ENCODE measurements at regions not wholly inside any gene's neighbourhood (a gene's known extent, or its start where the extent isn't known, plus 50 kb on each side); places are given as distances from the start of the nearest gene placed in this dataset.

- in situ Hi-C loops (cut with MboI; ENCODE audit: low sequenced_read_pairs, unreplicated experiment), result no loop called here
- no peak for TF ChIP-seq CTCF (IDR thresholded peaks at IDR 0.05; ENCODE audit: borderline replicate concordance, control extremely low read depth, extremely low read depth, insufficient read depth, missing control alignments)
- DNase-seq (ENCODE audit: low spot score), result peak; percentile 45
Measured at GRCh38 chr2:111239107-111239506, 118.4 kb downstream of the BCL2L11 start.

GRCh38 chr2:111239581-111240249, 119.0 kb downstream of the BCL2L11 start:
- in situ Hi-C loops (cut with MboI; ENCODE audit: low sequenced_read_pairs, unreplicated experiment), result no loop called here

GRCh38 chr2:111243295-111243694, 122.6 kb downstream of the BCL2L11 start:
- in situ Hi-C loops (cut with MboI; ENCODE audit: low sequenced_read_pairs, unreplicated experiment), result no loop called here
- no peak for TF ChIP-seq CTCF (IDR thresholded peaks at IDR 0.05; ENCODE audit: borderline replicate concordance, control extremely low read depth, extremely low read depth, insufficient read depth, missing control alignments)
- no peak for DNase-seq (ENCODE audit: low spot score)

More at GRCh38 chr2:111239581-111240249, 119.0 kb downstream of the BCL2L11 start:
- no peak for DNase-seq (ENCODE audit: low spot score)
- no peak for TF ChIP-seq CTCF (IDR thresholded peaks at IDR 0.05; ENCODE audit: borderline replicate concordance, control extremely low read depth, extremely low read depth, insufficient read depth, missing control alignments)

- in situ Hi-C loops (cut with MboI; ENCODE audit: low sequenced_read_pairs, unreplicated experiment), result no loop called here
- TF ChIP-seq CTCF (IDR thresholded peaks at IDR 0.05; ENCODE audit: borderline replicate concordance, control extremely low read depth, extremely low read depth, insufficient read depth, missing control alignments), result no peak
- DNase-seq (ENCODE audit: low spot score), result no peak
Measured at GRCh38 chr2:111244864-111245263, 124.2 kb downstream of the BCL2L11 start.

- no peak for TF ChIP-seq CTCF (IDR thresholded peaks at IDR 0.05; ENCODE audit: borderline replicate concordance, control extremely low read depth, extremely low read depth, insufficient read depth, missing control alignments)
- no peak for DNase-seq (ENCODE audit: low spot score)
- in situ Hi-C loops (cut with MboI; ENCODE audit: low sequenced_read_pairs, unreplicated experiment), result no loop called here
Measured at GRCh38 chr2:111246620-111247061, 125.9 kb downstream of the BCL2L11 start.

- in situ Hi-C loops (cut with MboI; ENCODE audit: low sequenced_read_pairs, unreplicated experiment), result no loop called here
- DNase-seq (ENCODE audit: low spot score), result no peak
- TF ChIP-seq CTCF (IDR thresholded peaks at IDR 0.05; ENCODE audit: borderline replicate concordance, control extremely low read depth, extremely low read depth, insufficient read depth, missing control alignments), result no peak
Measured at GRCh38 chr2:111247491-111247890, 126.8 kb downstream of the BCL2L11 start.
